ENCODE measurements at regions not wholly inside any gene's neighbourhood (a gene's known extent, or its start where the extent isn't known, plus 50 kb on each side); places are given as distances from the start of the nearest gene placed in this dataset.

DNA sequence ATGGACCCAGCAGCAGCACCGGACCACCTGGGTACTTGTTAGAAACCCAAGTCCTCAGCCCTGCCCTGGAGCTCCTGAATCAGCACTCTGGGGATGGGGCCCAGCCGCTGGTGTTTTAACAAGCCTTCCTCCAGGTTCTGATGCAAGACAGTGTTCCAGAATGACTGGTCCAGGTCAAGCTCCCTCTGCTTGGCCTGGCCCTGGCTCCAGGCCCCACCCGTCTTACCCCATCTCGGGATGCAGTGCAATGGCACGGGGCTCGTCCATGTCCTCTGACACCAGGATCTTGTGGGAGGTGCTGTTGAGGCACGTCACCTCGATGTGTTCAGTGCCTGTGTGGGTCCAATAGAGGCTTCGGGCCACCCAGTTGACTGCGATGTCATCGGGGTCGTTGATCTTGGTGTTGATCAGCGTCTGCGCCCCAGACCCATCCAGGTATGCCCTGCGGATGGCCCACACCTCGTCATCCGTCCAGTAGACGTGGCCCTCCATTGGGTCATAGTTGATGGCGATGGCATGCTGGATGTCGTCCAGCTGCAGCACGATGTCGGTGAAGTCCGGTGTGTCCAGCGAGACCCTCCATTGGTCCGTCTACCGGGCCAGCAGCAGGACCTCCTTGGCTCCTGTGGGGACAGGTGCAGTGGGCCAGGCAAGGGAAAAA lies 140.3 kb downstream of the CRYBB2 start:
- Histone ChIP-seq H3K4me3 (ENCODE audit: control extremely low read depth in 1 of 5, extremely low read depth in 1 of 5, insufficient read depth in 1 of 5, low read depth in 2 of 5, low read length in 4 of 5) (no peak overlapping the region), H3K9me3 (ENCODE audit: control extremely low read depth in 1 of 3, control insufficient read depth in 2 of 3, insufficient read depth in 1 of 3, low read length in 2 of 3) (no peaks in the 10 kb centered on the region), H3K27ac (ENCODE audit: low read length in 2 of 2) (no peak overlapping the region), H4K20me1 (ENCODE audit: control insufficient read depth, insufficient read depth, low read length, poor library complexity, severe bottlenecking) (peaks cover 16% of the 10 kb centered on the region), H3K36me3 (replicated peaks in 1 of 2; ENCODE audit: control extremely low read depth in 1 of 2, control insufficient read depth in 1 of 2, extremely low read depth in 1 of 2, insufficient read depth in 2 of 2, low read length in 1 of 2) (peaks cover 0 to 16% of the 10 kb centered on the region in 2 experiments), H3K79me2 (ENCODE audit: control insufficient read depth, insufficient read depth, low read length) (peaks cover 9% of the 10 kb centered on the region), H3K4me1 (ENCODE audit: control insufficient read depth in 2 of 2, insufficient read depth in 2 of 2, low read length in 2 of 2) (peaks cover 0 to 7% of the 10 kb centered on the region in 2 donors), H2AFZ (ENCODE audit: insufficient read depth, low read depth, low read length, poor library complexity, severe bottlenecking) (no peak overlapping the region), H3K4me2 (replicated peaks; ENCODE audit: low read depth, low read length, poor library complexity, severe bottlenecking) (no peak overlapping the region), H3K27me3 (replicated peaks in 1 of 4; ENCODE audit: control extremely low read depth in 1 of 4, control insufficient read depth in 3 of 4, insufficient read depth in 4 of 4, low read length in 3 of 4) (no peaks in the 10 kb centered on the region), H3K9ac (ENCODE audit: low read length) (no peak overlapping the region)
- no peak for ATAC-seq (ENCODE audit: low read depth)
- H3K4me1 Mint-ChIP-seq, result peaks cover 2% of the 10 kb centered on the region
- no peak for DNase-seq
- TF ChIP-seq, protein P1, sequence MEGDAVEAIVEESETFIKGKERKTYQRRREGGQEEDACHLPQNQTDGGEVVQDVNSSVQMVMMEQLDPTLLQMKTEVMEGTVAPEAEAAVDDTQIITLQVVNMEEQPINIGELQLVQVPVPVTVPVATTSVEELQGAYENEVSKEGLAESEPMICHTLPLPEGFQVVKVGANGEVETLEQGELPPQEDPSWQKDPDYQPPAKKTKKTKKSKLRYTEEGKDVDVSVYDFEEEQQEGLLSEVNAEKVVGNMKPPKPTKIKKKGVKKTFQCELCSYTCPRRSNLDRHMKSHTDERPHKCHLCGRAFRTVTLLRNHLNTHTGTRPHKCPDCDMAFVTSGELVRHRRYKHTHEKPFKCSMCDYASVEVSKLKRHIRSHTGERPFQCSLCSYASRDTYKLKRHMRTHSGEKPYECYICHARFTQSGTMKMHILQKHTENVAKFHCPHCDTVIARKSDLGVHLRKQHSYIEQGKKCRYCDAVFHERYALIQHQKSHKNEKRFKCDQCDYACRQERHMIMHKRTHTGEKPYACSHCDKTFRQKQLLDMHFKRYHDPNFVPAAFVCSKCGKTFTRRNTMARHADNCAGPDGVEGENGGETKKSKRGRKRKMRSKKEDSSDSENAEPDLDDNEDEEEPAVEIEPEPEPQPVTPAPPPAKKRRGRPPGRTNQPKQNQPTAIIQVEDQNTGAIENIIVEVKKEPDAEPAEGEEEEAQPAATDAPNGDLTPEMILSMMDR (IDR thresholded peaks at IDR 0.05), result no peak
- TF ChIP-seq EZH2 (IDR thresholded peaks at IDR 0.05; ENCODE audit: borderline replicate concordance, insufficient read depth, low read depth, low read length, poor library complexity, severe bottlenecking), result no peak
- 98% methylated on average over 26 of the region's 26 CpGs for WGBS (ENCODE audit: insufficient coverage)
- no peaks in the 10 kb centered on the region for H3K27me3 Mint-ChIP-seq
- POLR2A ChIA-PET, result no interaction called here
- H3K27ac Mint-ChIP-seq, result no peak overlapping the region
- H3K4me3 Mint-ChIP-seq, result no peak overlapping the region
- H3K9me3 Mint-ChIP-seq (ENCODE audit: insufficient read depth), result no peaks in the 10 kb centered on the region
- intact Hi-C loops (cut with micrococcal nuclease), result no loop called here
- CTCF ChIA-PET, result interaction anchor here (0.9 kb wide), 1 partner anchor 44 kb away, joined by 3 read pairs; no protein-coding TSS in a partner anchor

DNA sequence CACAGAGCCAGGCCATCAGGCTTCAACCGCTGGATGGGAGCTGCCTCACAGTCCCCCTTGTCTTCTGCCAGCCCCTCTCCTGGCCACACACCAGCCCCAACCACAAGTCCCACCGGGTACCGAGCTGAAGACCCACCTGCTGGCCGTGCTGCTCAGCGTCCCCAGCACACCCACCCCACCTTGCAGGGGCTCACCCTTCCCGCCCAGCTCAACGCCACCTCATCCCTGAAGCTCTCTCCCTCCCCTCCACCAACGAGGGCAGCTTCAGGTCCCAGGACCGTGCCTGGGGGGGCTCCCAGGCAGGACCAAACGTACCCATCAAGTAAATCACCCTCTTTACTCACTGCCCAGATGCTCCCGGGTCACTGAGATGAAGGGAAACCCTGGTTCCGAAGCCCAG lies 141.0 kb downstream of the CRYBB2 start:
- no peaks in the 10 kb centered on the region for H3K27me3 Mint-ChIP-seq
- POLR2A ChIA-PET, result no interaction called here
- TF ChIP-seq, protein P1 (IDR thresholded peaks at IDR 0.05), result no peak
- TF ChIP-seq EZH2 (IDR thresholded peaks at IDR 0.05; ENCODE audit: borderline replicate concordance, insufficient read depth, low read depth, low read length, poor library complexity, severe bottlenecking), result no peak

More for the DNA sequence above, 141.0 kb downstream of the CRYBB2 start:
- CTCF ChIA-PET, result interaction anchor here (1.5 kb wide), 1 partner anchor 86 kb away, joined by 3 read pairs; no protein-coding TSS in a partner anchor
- intact Hi-C loops (cut with micrococcal nuclease), result no loop called here
- no peak overlapping the region for H3K4me3 Mint-ChIP-seq
- H3K27ac Mint-ChIP-seq, result no peak overlapping the region
- Histone ChIP-seq H3K27me3 (replicated peaks in 1 of 4; ENCODE audit: control extremely low read depth in 1 of 4, control insufficient read depth in 3 of 4, insufficient read depth in 4 of 4, low read length in 3 of 4) (no peaks in the 10 kb centered on the region), H3K4me1 (ENCODE audit: control insufficient read depth in 2 of 2, insufficient read depth in 2 of 2, low read length in 2 of 2) (peaks cover 0 to 7% of the 10 kb centered on the region in 2 donors), H3K79me2 (ENCODE audit: control insufficient read depth, insufficient read depth, low read length) (peaks cover 9% of the 10 kb centered on the region), H3K4me2 (replicated peaks; ENCODE audit: low read depth, low read length, poor library complexity, severe bottlenecking) (no peak overlapping the region), H2AFZ (ENCODE audit: insufficient read depth, low read depth, low read length, poor library complexity, severe bottlenecking) (no peak overlapping the region), H3K4me3 (ENCODE audit: control extremely low read depth in 1 of 5, extremely low read depth in 1 of 5, insufficient read depth in 1 of 5, low read depth in 2 of 5, low read length in 4 of 5) (no peak overlapping the region), H3K27ac (ENCODE audit: low read length in 2 of 2) (no peak overlapping the region), H3K36me3 (replicated peaks in 1 of 2; ENCODE audit: control extremely low read depth in 1 of 2, control insufficient read depth in 1 of 2, extremely low read depth in 1 of 2, insufficient read depth in 2 of 2, low read length in 1 of 2) (peaks cover 0 to 16% of the 10 kb centered on the region in 2 experiments), H4K20me1 (ENCODE audit: control insufficient read depth, insufficient read depth, low read length, poor library complexity, severe bottlenecking) (peaks cover 16% of the 10 kb centered on the region), H3K9me3 (ENCODE audit: control extremely low read depth in 1 of 3, control insufficient read depth in 2 of 3, insufficient read depth in 1 of 3, low read length in 2 of 3) (no peaks in the 10 kb centered on the region), H3K9ac (ENCODE audit: low read length) (no peak overlapping the region)
- ATAC-seq (ENCODE audit: low read depth) (no peak), DNase-seq (no peak)
- H3K9me3 Mint-ChIP-seq (ENCODE audit: insufficient read depth), result no peaks in the 10 kb centered on the region
- WGBS (ENCODE audit: insufficient coverage), result 94% methylated on average over 12 of the region's 12 CpGs
- peaks cover 2% of the 10 kb centered on the region for H3K4me1 Mint-ChIP-seq

Measured in B cell (primary cell).